HG03060 (cell line): ENCODE measurements at regions not wholly inside any gene's neighbourhood (a gene's known extent, or its start where the extent isn't known, plus 50 kb on each side); places are given as distances from the start of the nearest gene placed in this dataset.

Source experiments
- ATAC-seq: cut with Tn5 transposase; IDR thresholded peaks from one replicate; pipeline ENCODE4 v1.9.1; 2021; ENCODE audit warnings: low read depth, moderate number of reproducible peaks; ENCODE audit not compliant: unreplicated experiment

DNA sequence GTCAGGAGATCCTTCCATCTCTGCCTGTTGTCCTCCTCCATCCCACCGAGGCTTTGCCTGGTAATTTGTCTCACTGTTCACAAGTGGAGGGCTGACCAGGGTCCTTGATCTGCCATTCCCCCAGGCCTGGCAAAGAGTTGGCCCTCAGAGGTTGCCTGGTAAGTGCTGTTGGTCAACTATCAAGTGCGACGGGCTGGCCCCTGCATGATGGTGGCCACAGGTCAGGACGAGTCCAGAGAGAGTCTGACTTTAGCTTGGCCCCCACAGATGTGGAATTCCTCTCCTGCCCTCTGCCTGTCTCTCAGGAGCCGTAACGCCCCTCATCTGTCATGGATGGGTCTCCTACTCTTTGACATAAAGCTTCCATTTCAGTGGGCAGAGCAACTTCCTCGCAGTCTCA, 97.3 kb upstream of the SMIM21 start:
- ATAC-seq = no peak

DNA sequence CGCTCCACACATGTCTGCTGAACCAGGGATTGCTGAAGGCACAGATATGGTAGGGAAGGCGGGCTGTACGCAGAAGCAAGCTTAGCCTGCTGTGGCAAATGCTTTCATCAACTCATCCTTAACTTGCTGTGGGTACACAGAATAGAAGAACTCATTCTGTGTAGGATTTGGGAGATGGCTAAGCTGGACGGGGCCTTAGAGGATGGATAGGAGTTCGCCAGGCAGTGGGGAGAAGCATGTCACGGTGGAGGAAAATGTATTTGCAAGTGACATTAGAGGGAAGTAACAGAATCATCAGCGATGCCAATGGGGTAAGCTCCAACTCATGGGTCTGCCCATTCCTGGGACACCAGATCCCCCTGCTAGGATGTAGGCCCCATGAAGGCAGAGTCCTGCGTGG, 96.7 kb upstream of the SMIM21 start:
- ATAC-seq = no peak

DNA sequence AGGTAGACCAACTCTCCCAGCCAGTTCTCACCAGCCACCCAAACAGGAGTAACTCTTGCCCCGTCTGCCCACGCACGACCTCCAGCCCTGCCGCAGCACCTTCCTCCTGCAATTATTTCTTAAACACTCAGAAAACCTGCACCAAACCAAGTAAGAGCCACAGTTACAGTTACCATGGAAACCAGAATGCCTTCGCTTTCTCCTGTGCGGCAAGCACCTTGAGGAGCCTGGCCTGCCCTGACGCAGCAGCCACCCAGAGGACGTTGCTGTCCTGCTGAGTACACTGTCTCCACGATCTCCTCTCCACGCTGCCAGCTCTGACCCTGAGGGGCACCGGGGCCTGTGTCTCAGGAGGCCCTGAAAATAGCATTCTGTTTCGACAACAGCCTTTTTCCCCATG, 94.3 kb upstream of the SMIM21 start:
- no peak for ATAC-seq

DNA sequence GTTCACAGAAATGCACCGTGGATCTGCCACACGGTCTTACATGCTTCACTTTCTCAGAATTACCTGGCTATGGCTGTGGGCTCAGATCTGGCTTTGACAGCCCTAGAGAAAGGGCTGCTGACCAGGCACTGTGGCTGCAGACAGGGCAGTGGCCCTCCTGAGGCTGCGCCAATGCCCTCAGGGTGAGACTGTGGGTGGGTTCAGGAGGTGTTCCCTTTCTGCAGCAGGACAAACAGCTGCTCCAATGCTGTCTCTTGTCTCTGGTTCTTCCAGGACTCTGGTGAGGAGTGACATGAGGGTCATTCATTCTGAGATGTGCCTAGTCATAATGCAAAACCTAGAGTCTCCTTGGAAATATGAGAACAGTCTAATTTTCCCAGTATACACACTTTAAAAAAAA, 90.5 kb upstream of the SMIM21 start:
- no peak for ATAC-seq

DNA sequence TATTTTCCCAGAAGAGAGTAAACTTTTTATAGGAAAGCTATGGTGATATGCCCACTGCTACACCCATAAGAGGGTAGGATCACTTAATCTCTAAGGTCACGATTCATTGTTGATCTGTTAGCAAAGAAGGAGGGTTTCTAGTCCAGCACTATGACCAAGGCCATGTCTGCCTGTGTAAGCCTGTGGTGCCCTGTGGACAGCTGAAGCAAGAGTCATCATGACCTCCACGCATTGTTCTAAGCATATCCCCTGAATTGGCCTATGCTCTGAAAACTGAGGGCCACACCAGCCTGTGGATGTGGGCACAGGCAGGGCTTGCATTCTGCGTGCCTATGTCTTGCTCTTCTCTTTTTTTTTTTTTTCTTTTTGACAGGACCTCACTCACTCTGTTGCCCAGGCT, 89.8 kb upstream of the SMIM21 start:
- no peak for ATAC-seq

DNA sequence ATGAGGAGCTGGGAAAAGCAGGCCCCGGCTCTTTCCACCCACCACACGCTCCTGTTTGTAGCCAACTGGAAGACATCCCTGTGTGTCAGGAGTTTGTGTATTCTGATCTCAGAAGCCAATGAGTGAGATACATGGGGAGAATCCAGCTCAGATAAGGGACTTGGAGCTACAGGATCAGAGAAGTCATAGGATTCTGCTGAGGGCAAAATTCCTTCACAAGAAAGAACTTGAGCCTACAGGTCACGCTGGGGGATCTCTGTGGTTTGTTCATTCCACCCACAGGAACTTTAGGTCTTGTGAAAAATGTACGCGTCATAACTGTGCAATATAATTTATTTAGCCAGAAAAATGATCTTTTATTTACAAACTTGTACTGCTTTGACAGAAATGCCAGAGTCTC, 80.1 kb upstream of the SMIM21 start:
- no peak for ATAC-seq

DNA sequence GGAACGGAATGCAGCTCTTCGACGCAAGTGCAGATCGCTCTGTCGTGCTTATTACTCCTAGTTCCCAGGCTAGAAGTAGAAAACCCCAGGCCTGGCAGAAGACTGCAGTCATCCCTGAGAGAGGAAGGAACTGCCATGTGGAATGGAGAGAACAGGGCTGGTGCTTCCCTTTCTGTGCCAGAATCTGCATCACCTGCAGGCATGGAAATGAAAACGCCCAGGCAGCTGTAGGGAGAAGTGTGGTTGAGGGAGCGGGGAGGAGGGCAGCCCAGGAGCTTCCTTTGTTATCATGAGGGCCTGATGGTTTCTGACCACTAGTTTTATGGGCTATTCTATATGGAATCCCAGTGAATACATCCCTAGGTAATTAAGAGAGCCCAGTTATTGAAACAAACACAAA, 79.4 kb upstream of the SMIM21 start:
- no peak for ATAC-seq

DNA sequence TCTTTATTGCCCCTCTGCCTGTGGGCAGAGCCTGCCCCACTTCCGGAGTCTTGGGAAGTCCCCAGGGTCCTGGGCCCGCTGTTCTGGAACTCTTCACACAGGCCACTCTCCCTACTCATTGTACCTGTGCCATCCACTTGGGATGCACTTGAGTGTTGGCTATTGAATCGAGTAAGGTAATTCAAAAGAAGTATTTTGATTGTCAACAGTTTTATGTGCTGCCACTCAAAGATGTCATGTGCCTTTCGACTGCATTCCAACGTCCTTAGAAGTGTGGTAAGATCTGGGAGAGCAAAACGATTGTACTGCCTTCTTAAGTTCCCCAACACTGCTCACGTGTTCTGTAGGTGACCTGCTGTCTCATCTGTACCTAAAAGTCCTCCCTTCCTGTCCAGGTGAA, 77.0 kb upstream of the SMIM21 start:
- no peak for ATAC-seq

DNA sequence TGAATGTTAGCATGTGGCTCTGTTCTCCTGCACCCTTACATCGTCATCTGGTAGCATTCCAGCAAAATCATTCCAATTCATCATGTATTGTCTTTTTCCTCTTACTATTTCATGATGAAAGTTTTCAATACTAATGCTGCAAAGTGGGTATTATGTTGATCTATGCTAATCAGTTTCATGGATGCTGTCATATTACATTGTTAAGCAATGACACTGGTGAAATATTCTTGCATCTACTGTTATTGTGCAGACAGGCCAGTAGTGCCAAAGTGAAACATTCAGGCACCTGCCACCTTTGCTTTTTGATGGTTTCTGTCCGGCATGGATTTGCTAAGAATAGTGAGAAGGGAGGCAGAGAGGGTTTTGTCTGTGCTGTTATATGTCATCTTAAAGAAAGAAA, 76.1 kb upstream of the SMIM21 start:
- no peak for ATAC-seq

DNA sequence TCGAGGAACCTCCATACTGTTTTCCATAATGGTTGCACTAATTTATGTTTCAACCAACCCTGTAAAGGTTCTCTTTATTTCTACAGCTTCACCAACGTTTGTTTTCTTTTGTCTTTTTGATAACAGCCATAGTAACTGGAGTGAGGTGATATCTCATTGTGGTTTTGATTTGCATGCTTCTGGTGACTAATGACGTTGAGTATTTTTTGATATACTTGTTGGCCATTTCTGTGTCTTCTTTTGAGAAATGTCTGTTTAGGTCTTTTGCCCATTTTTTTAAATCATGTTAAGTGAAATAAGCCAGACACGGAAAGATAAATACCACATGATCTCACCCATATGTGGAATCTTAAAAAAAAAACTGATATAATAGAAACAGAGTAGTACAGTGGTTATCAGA, 74.8 kb upstream of the SMIM21 start:
- no peak for ATAC-seq

DNA sequence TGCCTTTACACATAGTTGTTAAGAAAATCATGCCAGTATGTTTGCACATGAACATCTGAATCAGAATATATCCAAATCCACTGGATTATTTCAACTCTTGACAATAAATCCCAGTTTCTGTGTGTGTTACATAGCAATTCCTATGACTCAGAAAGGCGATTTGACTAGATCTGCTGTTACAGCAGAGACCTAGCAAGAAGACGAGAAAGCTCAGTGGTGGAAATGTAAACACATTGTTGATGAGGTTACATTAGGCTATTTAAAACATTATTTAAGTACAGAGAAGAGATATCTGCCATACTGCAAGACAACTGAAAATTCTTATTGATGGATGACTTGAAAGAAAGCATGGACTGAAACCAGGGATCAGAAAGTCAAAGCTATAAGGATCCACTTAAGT, 73.0 kb upstream of the SMIM21 start:
- ATAC-seq = no peak

DNA sequence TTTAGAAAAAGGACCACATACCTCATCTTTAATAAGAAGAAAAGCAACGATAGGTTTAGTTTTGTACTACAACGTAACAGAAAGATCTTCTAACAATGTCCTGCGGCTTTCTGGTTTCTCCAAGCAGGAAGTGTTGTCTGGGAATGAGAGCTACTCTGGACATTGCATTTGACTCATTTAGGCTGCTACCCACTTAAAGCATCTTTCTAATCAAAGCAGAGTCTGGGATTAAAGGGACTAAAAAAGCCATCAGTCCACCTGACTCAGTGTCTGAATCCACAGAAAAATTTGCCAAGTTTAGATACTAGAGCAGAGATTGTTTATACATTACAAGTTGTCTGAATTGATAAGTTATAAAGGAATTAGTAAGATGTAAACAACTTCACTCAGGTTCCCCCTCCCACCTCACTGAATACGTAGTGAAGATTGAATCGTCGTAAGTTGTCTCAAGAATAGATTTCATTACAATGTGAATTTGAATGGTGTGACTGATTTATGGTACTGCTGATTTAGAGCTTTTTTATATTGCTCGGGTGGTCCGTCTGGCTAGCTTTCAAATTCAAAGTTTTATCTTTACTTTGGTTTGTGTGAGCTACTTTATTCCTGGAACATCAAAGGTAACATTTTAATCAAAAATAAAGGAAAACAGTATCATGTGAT, 70.2 kb upstream of the SMIM21 start:
- ATAC-seq = no peak

DNA sequence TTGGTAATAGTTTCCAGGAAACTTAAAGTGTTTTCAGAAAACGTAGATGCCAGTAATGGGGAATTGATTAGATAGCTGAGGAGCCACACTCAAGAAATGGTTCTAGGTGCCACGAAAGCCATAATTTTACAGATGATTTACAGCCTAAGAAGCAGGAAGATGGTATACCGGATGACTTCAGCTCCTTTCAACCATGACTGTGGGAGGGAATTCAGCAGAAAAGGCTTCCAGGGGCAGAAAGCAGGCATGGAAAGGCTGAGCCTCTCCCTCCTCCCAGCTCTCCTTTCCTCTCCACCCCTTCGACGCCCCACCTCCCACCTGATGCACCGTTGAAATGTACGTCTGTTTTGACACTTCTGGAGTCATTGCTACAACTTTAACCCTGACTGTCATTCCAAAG, 68.6 kb upstream of the SMIM21 start:
- ATAC-seq = no peak

DNA sequence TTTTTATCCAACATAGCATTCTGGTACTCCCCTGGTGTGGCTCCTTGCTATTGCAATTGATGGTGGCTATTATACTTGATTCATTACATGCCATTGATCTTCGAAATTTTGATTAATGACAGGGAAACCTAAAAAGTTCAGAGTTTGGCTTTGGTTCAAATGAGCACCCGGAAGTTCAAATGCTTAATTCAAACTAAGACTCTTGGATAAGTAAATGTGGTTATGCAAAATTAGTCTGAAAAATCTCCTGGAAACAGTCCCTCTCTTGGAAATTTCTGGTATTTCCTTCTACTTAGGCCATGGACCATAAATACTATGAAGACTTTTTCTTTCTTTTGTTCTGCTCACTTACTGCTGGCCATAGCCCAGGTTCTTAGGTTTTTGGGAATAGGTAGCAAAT, 65.3 kb upstream of the SMIM21 start:
- ATAC-seq = no peak

DNA sequence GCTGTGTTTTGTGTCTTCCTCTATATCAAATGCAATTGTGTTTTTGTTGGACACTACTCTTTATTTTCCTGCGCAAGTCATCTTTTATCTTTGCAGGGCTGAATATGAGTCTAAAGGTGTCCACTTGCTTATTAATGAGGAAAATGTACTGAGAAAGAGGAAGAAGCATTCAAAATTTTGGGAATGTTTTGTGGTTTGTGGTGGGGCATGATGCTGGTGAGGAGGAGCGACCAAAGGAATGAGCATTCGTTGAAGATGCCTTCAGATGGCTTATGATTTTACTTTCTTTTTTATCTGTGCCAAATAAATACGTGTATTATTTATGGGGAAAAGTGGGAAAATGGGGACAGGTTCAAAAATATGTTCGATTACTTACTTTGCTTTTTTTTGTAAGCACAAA, 63.9 kb upstream of the SMIM21 start:
- ATAC-seq = no peak

DNA sequence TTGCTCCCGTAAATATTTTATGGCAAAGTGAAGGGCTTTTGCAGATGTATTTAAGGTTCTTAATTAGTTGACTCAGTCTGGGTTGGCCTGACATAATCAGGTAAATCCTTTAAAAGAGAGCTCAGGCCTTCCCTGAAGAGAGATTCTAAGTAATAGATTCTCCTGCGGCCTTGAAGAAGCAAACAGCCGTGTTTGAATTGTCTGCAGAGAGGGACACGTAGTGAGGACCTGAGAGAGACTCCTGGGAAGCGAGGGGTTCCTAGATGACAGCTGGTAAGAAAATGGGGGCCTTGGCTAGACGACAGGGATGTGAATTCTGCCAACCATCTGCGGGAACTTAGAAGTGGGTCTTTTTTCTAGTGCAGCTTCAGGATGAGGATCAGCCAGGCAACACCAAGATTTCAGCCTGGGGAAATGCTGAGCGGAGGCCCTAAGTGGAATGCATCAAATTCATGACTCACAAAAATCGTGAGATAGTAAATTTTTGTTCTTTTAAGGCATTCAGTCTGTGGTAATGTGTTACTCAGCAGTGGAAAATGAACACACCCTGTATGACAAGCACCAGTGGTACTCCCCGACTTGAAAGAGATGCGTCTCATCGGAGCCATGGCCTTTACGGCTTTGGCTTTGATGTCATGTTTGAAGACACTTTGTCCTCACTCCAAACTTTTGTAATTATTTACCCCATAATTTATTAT, 62.1 kb upstream of the SMIM21 start:
- ATAC-seq = no peak

DNA sequence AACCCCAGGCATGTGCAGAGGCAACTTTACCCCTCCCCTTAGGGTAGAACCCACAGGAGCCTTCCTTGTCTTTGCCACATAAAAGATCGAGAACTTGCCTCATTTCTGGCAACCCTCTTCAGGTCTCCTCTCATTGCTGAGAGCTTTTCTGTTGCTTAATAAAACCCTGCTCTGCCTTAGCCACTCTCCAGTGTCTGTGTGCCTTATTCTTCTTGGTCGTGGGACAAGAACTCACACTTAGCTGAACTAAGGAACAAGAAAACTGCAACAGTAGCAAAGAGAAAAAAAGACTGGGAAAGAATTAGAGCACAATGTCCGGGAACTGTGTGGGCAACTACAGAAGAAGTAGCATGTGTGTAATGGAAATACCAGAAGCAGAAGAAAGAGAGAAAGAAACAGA, 56.2 kb upstream of the SMIM21 start:
- ATAC-seq = no peak

DNA sequence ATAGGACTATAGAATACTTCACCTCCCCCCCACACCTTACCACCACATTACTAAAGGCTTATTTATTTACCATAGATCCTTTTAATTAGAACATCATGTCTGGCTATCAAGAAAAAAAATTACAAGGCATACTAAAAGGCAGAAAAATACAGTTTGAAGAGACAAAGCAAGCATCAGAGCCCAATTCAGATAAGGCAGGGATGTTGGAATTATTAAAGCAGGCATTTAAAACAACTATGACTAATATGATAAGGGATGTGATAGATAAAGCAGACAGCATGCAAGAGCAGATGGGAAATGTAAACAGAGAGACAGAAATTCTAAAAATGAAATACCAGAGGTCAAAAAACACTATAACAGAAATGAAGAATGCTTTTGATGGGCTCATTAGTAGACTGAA, 55.4 kb upstream of the SMIM21 start:
- no peak for ATAC-seq

DNA sequence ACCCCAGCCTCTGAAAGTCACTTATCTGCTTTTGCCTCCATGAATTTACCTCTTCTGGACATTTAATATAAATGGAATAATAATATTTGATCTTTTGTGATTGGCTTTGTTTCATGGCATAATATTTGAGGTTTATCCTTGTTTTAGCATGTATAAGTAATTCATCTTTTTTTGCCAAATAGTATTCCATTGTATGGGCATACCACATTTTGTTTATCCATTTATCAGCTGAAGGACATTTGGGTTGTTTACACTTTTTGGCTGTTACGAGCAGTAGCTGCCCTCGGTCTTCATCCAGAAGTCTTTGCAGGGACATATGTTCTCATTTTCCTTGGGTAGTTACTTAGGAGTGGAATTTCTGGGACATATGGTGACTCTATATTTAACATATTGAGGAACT, 53.0 kb upstream of the SMIM21 start:
- no peak for ATAC-seq

DNA sequence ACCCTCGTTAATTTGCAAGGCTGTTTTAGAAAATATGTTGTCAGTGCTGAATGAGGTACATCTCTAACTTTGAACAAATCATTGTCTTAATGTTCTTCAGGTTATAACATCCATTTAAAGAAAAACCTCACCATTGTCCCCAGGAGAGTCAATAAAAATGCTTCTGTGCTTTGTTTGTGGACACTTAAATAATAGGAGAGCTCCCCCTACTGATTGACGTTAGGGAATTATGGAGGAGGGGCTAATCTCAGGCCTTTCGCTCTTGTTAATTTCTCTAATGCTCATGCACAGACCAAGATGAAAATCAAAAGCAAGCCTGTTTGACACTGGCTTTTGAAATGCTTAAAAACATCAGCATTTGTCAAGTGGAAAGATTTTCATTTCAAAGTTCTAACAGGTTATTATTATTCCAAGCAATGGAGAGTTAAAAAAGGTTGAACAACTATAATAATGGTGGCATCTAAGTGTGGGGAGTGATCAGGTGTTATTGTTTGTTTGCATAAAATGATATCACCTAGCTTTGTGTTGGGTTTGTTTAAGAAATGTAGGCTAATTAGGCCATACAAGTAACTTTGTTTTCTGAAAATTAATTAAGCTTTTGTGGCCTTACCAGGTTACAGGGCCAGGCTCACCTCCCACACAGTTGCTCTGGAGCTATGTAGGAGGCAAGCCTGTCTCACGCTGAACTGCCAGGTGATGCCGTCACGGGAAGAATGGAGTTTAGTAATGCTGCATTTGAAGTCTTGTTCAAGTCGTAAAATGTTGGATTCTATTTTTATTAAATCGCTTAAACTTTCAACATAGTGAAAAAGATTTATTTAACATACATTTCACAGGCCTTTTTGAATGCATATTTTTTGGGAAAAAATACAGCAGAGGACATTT, 51.7 kb upstream of the SMIM21 start:
- no peak for ATAC-seq

DNA sequence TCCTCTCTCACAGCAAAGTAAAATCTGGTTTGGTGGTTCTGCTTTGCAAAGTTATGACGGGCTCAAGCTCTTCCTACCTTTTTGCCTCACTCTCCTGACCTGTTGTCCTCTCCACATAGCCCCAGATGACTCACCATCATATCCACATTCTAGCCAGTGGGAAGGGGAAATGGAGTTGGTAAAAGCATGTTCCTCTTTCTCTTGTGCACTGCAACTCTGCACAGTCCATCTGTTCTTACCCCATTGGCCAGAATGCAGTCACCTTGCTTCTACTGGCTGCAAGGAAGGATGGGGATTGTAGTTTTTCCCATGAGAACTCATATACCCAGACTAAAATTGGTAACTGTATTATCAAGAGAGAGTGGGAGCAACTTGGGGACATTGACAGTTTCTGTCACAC, 50.4 kb upstream of the SMIM21 start:
- no peak for ATAC-seq
